ENCODE measurements at regions not wholly inside any gene's neighbourhood (a gene's known extent, or its start where the extent isn't known, plus 50 kb on each side); places are given as distances from the start of the nearest gene placed in this dataset.

DNA sequence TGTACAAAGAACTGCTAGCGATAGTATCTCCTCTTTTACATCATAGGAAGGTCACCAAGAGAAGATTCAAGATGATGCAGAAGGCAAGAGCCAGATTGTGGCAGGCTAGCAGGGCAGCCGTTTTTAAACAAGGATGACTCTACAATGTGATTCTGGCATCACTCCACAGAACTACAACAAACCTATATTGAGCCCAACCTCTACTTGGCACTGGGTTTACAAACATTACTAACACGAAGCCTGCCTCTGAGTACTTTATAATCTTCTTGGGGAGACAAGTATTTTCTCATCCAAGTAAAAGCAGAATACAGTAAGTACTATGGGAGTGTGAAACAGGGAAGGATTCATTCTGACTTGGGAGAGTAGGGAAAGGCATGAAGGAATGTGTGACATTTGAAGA, 448.6 kb downstream of the ZNF608 start:
- no peak for DNase-seq (ENCODE audit: low spot score in 2 of 2)
- no peak for FAIRE-seq

DNA sequence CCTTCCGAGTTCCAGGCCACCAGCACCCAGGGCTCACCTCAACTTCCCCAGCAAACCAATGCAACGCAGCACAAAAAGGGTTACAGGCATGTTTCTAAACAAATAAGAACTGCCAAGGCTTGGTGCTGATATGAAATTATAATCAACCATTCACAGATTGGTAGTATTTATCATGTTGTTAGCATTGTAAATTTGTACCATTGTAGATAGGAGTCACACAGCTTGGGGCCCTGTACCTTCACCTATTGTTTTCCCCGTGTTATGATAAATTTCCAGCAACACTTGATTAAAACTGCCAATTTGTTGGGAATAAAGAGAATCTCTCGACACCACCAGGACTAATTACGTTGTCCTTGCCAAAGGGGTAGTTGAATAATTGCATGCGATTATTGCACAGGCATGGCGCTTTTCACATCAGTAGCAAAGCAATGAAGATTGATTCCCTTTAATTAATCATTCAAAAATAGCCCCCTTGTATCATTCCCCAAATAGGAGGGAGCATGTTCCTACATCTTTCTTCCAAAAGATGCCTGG, 454.1 kb downstream of the ZNF608 start:
- no peak for FAIRE-seq

DNA sequence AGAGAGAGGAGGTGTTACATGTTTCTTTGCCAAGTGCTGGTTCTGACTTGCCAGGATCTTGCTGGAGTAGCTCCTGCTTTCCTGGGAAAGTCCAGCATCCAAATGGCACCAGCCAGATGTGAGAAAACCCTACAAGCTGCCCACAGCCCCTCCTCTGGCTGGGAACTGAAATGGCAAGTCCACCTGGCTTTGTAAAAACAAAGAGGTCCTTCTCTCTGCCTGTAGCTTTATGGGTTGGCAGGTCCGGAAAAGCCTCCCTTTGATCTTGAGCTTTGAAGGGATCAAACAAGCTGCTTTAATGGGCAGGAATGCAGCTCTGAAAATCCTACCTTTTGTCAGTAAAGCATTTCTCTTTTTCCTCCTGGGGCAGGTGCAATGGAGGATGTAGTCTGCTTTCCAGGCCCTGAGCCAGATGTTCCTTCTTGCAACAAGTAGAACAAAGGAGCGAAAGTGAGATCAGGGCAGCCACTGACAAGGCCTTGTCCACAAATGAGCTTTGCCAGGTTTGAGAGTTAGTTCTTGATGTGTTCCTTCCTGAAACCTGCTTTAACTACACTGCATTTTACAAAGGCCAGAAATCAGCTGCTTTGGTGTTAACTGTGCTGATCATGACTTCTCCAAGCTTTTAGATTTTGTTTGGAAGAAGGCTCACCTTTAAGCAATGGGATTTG, 456.7 kb downstream of the ZNF608 start:
- DNase-seq (ENCODE audit: low spot score in 2 of 2) (peak in 1 of 2 donors; percentile 10), FAIRE-seq (no peak)

More for the DNA sequence above, 454.1 kb downstream of the ZNF608 start:
- no peak for DNase-seq (ENCODE audit: low spot score in 2 of 2)

- FAIRE-seq (no peak), DNase-seq (ENCODE audit: low spot score in 2 of 2) (peak in 1 of 2 donors; percentile 30)
Observed at GRCh38 chr5:124289130-124289529, 457.3 kb downstream of the ZNF608 start.

GRCh38 chr5:124287813-124288212, 458.6 kb downstream of the ZNF608 start:
- DNase-seq (ENCODE audit: low spot score in 2 of 2) (no peak), FAIRE-seq (no peak)

DNA sequence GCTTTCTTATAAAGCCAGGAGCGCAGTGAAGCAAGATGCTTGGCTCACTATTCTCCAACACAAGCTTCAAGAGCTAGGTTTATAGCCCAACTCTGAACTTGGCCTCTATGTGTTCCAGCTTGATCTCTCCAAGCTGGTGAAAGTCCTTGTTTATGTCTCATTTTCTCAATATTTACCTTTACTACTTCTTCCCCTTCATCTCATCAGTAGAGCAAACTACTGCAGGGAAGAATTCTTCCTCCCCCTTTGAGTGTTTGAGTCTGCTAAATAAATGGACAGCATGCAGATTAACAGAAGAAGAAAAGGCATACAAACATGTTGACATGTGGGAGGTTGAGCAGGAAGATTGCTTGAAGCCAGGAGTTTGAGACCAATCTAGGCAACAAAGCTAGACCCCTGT, 460.7 kb downstream of the ZNF608 start:
- FAIRE-seq (no peak), DNase-seq (ENCODE audit: low spot score in 2 of 2) (no peak)

DNA sequence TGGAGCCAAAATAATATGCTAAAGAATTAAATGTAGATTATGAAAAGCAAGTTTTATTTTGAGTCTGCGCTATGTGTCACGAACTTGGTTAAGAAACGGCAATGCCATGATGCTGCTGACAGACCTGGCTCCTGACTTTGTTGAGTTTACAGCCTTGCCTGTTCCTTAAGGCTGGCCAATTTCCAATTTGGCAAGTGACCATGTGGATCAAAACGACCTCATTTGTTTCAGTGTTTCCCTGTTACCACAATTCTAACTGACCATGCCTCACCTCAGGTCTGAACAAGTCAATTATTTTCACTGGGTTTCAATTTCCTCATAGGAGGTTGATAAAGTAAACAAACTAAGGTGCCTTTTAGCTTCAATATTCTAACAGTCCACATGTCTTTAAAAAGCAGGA, 461.4 kb downstream of the ZNF608 start:
- DNase-seq (ENCODE audit: low spot score in 2 of 2) (no peak), FAIRE-seq (no peak)

DNA sequence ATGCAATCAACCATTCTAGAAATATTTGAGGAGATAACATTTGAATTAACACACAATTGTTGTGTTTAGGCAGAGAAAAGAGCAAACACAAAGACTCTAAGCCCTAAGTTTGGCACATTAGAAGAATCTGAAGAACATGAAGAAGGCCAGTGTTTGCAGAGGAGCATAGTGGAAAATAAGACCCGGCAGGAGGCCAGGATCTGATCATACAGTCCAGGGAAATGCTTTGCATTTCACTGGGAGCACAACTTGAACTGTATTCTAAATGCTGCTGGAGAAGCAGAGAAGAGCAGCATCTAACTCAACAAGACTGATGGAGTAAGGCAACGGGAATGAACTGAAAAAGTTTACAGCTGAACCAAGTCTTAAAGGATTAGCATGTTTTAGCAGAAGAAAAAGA, 463.4 kb downstream of the ZNF608 start:
- DNase-seq (ENCODE audit: low spot score in 2 of 2) (no peak), FAIRE-seq (no peak)

GRCh38 chr5:124280079-124280478, 466.4 kb downstream of the ZNF608 start:
- no peak for DNase-seq (ENCODE audit: low spot score in 2 of 2)
- FAIRE-seq, result no peak

DNA sequence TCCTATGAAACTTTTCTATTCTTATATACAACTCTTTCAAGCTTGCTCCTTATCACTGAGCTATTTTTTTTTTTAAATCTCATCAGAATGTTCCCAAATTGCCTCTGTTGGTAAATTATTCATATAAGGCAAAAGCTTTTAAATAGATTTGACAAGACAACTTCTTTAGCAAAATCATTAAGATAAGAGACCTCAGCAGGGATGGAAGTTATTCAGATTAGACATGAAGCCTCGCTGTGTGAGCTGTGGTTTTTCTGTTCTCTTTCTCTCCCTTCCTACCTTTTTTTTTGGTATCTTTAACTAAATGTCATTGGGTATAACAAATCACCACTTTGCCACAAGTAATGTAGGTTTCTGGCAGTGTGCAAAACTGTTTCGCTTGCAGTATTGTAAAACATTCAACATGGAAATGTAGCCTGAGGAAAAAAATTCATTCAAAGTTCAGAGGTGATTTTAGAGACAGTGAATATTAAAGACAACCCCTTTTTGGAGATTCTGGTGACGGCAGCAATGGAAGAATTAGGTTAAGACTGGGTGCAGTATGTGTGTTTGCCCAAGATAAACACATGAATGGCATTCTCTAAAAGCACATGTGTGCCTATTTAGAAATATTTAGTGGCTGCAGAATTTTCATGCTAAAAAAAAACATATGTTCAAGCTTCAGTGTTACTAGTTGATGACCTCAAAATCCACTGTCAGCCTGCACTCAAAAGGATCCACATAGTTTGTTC, 467.1 kb downstream of the ZNF608 start:
- FAIRE-seq (no peak), DNase-seq (ENCODE audit: low spot score in 2 of 2) (no peak)

DNA sequence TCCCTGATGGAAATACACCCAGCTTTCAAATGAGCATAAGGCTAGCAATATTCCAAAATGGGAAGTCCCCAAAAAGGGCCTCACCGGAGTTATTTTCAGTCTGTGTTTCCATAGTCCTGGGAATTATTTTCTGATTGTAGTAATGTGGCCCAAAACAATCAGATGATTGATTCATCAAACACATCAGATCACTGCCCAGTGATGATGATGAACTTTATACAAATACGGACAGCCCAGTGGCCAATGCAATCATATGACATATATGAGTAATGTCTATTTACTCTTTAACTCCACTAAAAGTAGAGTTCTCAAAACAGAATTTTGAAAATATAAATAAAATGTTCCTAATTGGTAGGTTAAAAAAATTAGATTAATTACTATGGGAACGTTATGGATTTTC, 467.8 kb downstream of the ZNF608 start:
- DNase-seq (ENCODE audit: low spot score in 2 of 2) (no peak), FAIRE-seq (no peak)

DNA sequence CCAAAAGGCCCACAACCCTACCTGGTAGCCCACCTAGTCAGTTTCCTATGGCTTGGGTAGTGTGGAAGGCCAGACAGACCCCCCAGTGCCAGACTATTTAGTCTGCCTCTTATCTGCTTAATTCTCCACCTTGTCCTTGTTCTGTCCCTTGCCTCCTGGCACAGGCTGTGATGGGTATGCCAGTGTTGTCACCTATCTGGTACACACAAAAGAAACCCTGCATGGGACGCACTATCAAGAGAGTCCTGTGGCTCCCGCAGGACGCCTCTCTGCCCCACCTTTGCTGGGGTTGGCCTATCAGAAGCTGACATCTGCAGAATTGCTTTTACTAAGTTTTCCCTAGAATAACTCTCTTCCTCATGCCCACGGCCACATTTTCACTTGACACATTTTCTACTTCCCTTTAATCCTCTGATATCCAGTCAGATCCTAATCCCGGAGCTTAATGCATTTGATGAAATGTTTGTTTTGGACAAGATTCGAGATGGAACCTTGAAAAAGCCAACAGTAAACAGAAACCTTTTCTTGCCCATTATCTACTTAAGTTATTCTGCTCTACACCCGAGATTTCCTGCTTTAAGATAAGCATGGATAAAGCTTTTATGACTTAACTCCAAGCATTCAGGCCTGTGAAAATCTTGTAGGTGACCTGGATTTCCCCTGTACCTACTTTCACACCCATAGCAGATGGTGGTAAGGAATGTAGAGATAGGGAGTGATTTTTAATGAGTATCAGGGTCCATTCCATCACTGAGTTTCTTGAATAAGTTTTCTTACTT, 468.5 kb downstream of the ZNF608 start:
- DNase-seq (ENCODE audit: low spot score in 2 of 2) (no peak), FAIRE-seq (no peak)

DNA sequence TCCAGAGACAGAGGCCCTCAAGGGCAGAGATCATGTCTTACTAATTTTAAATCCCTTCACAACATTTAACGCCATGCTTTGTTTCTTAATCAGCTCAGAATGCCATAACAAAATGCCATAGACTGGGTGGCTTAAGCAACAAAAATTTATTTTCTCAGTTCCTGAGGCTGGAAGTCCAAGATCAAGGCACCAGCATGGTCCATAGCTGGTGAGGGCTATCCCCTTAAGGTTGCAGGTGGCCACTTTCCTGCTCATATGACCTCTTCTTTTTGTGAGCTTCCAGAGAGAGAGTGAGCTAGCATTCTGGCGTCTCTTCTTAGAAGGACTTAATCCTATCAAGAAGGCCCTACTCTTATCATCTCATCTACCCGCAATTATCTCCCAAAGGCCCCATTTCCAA, 470.3 kb downstream of the ZNF608 start:
- DNase-seq (ENCODE audit: low spot score in 2 of 2) (no peak), FAIRE-seq (no peak)

- FAIRE-seq, result no peak
- no peak for DNase-seq (ENCODE audit: low spot score in 2 of 2)
Observed at GRCh38 chr5:124274949-124275348, 471.5 kb downstream of the ZNF608 start.

DNA sequence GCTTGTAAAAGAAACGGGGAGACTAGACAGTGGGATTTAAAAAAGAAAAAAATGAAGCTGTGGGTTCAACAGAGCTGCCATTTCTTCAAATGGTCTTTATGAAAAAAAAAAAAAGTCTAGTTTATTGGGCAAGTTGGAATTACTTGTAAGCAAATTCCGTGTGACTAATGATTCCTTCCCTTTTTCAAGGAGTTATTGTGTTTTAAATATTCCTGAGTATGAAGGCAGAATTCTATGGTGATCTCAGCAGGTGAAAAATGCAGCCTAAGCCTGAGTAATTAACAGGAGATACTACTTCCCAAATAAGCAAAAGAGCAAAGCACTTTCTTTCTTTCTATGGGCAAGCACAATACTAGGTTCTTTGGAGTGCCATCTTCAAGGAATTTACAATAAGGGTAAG, 481.9 kb downstream of the ZNF608 start:
- DNase-seq (ENCODE audit: low spot score in 2 of 2) (no peak), FAIRE-seq (no peak)

GRCh38 chr5:124263680-124264491, 482.6 kb downstream of the ZNF608 start:
- FAIRE-seq, result no peak
- no peak for DNase-seq (ENCODE audit: low spot score in 2 of 2)

DNA sequence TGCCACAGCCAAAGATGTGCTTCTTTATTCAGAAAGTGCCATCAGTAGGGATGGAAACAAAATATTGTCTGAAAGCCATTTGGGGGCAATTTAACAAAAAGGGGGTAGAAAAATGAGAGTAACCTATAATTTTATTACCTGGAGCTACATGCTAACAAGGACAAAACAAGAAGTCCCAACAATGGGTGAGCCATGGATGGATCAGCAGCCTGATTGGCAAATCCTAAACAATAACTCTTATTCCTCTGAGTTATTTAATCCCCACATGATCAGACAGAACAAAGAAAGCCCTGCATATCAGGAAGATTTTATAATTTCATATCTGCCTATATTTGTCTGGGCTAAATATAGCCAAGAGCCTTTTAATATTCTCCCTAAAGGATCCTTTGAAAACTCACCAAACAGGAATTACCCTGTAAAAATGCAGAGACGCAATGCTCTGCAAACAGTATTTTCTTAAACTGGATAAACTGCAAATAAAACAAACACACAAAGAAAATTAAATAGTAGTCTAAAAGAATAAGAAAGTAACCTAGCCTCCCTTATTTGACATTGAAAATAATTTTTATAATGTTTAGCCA, 483.4 kb downstream of the ZNF608 start:
- no peak for DNase-seq (ENCODE audit: low spot score in 2 of 2)
- FAIRE-seq, result no peak

DNA sequence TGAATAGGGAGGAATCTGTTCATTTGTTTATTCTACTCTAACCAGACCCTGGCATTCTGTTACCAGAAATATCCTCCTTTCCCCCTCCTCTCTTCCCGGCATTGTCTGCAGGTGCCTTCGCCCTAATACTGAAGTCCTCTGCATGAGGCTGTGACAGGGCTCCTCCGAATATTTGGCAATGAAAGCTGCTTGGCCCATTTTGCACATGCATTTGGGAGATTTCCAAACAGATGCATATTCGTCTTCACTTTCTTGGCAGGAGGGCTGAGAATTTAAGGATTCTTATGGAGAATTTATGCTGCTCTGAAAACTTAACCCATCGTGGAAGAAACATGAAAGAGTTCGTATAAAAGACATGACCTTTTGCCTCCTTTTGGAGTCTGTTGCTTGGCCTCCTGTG, 484.0 kb downstream of the ZNF608 start:
- no peak for FAIRE-seq
- no peak for DNase-seq (ENCODE audit: low spot score in 2 of 2)

DNA sequence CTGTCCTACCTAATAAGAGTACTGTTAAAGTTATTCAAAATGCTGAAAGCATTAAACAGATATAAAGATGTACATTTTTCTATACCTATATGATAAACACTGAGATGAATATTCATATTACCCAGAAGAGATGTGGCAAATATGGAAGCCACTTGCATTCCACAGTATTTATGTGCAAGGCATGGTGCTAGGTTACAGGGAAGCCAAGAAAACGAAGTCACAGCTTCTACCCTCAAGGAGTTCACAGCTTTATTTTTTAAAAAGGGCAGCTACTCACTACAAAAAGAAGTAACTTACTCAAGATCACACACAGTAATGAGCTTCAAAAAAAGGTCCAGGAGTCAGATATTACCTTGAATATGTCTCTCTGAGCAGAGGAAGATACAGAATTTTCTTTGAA, 484.6 kb downstream of the ZNF608 start:
- FAIRE-seq (no peak), DNase-seq (ENCODE audit: low spot score in 2 of 2) (no peak)

DNA sequence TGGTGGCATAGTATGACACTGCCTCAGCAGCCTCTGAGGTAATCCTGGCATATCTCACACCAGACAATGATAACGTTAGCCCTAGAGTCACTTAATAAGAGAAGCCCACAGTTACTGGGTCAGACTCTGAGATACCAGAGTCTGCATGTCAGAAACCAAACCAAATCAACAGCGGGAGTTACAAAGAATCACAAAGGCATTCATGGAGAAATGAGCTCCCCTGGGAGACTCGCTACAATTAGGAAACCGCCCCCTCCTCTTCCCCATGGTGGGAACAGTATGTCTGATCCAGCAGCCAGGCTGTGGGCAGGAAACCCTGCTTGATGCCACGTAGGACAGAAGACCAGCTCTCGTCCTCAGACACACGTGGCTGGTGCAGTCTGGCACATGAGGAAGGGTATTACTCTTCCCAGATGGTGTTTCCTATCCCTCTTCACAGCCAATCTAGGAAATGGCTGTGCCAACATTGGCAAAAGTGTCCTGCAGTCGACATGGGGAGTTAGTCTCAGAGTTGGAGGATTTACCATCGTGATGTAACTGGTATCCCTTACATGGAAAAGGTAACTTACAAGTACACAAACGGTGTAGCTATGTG, 485.4 kb downstream of the ZNF608 start:
- no peak for FAIRE-seq
- DNase-seq (ENCODE audit: low spot score in 2 of 2), result no peak

All from frontal cortex (tissue), 3 donors.